Skin epidermis (tissue), 12 donors: ENCODE measurements at regions not wholly inside any gene's neighbourhood (a gene's known extent, or its start where the extent isn't known, plus 50 kb on each side); places are given as distances from the start of the nearest gene placed in this dataset.

Experiments used
- H3K27ac ChIP-seq, 21 experiments: fragments of 200-600 bp; sonication (generic) in 11 of 21; one replicate each; pipeline ENCODE4 v1.5.0; 2020; ENCODE audit warnings: mild to moderate bottlenecking in 3 of 21, inconsistent platforms in 2 of 21, moderate library complexity in 2 of 21
- H3K4me3 ChIP-seq, 7 experiments: fragments of 200-600 bp; sonication (generic) in 2 of 7; one replicate each; pipeline ENCODE4 v1.5.0; 2020; ENCODE audit warnings: inconsistent platforms in 2 of 7, mild to moderate bottlenecking in 2 of 7, moderate library complexity in 1 of 7

- no peak overlapping the region for H3K27ac ChIP-seq
- no peak overlapping the region for H3K4me3 ChIP-seq
Observed at GRCh38 chr15:39443659-39444219, 137.1 kb upstream of the THBS1 start.

- Histone ChIP-seq H3K27ac (no peak overlapping the region), H3K4me3 (no peak overlapping the region)
Observed at GRCh38 chr15:39444735-39445470, 136.0 kb upstream of the THBS1 start.

GRCh38 chr15:39445931-39446330 is 134.9 kb upstream of the THBS1 start:
- no peak overlapping the region for H3K27ac ChIP-seq

GRCh38 chr15:39447346-39447745 is 133.5 kb upstream of the THBS1 start:
- H3K4me3 ChIP-seq, result no peak overlapping the region

More at GRCh38 chr15:39445931-39446330, 134.9 kb upstream of the THBS1 start:
- no peak overlapping the region for H3K4me3 ChIP-seq

GRCh38 chr15:39447881-39448280 is 133.0 kb upstream of the THBS1 start:
- Histone ChIP-seq H3K4me3 (no peak overlapping the region), H3K27ac (no peak overlapping the region)

More at GRCh38 chr15:39447346-39447745, 133.5 kb upstream of the THBS1 start:
- no peak overlapping the region for H3K27ac ChIP-seq

- Histone ChIP-seq H3K27ac (no peak overlapping the region), H3K4me3 (no peak overlapping the region)
Observed at GRCh38 chr15:39448409-39448808, 132.5 kb upstream of the THBS1 start.

GRCh38 chr15:39451121-39451688 is 129.7 kb upstream of the THBS1 start:
- no peak overlapping the region for H3K4me3 ChIP-seq
- peak overlapping the region in 1 of 21 experiments; percentile 38 for H3K27ac ChIP-seq

GRCh38 chr15:39451871-39452270 is 129.0 kb upstream of the THBS1 start:
- no peak overlapping the region for H3K4me3 ChIP-seq
- peak overlapping the region in 1 of 21 experiments; percentile 38 for H3K27ac ChIP-seq

GRCh38 chr15:39453620-39454019 is 127.3 kb upstream of the THBS1 start:
- no peak overlapping the region for H3K4me3 ChIP-seq
- peak overlapping the region in 2 of 21 experiments; percentile 23 to 60 for H3K27ac ChIP-seq

GRCh38 chr15:39454189-39454986 is 126.5 kb upstream of the THBS1 start:
- Histone ChIP-seq H3K4me3 (no peak overlapping the region), H3K27ac (peak overlapping the region in 4 of 21 experiments; percentile 2 to 60 (median 36))

GRCh38 chr15:39455471-39455991 is 125.3 kb upstream of the THBS1 start:
- no peak overlapping the region for H3K4me3 ChIP-seq

GRCh38 chr15:39456159-39456558 is 124.7 kb upstream of the THBS1 start:
- Histone ChIP-seq H3K4me3 (no peak overlapping the region), H3K27ac (no peak overlapping the region)

More at GRCh38 chr15:39455471-39455991, 125.3 kb upstream of the THBS1 start:
- H3K27ac ChIP-seq, result peak overlapping the region in 3 of 21 experiments; percentile 2 to 47 (median 20)

- Histone ChIP-seq H3K27ac (no peak overlapping the region), H3K4me3 (no peak overlapping the region)
Observed at GRCh38 chr15:39456582-39457330, 124.1 kb upstream of the THBS1 start.

GRCh38 chr15:39458131-39458530 is 122.7 kb upstream of the THBS1 start:
- Histone ChIP-seq H3K4me3 (no peak overlapping the region), H3K27ac (no peak overlapping the region)

- Histone ChIP-seq H3K27ac (no peak overlapping the region), H3K4me3 (no peak overlapping the region)
Observed at GRCh38 chr15:39459548-39459947, 121.3 kb upstream of the THBS1 start.

GRCh38 chr15:39460748-39461147 is 120.1 kb upstream of the THBS1 start:
- Histone ChIP-seq H3K27ac (no peak overlapping the region), H3K4me3 (no peak overlapping the region)

GRCh38 chr15:39461536-39462130 is 119.2 kb upstream of the THBS1 start:
- H3K4me3 ChIP-seq, result no peak overlapping the region
- H3K27ac ChIP-seq, result peak overlapping the region in 1 of 21 experiments; percentile 7

GRCh38 chr15:39462691-39463090 is 118.2 kb upstream of the THBS1 start:
- Histone ChIP-seq H3K27ac (peak overlapping the region in 1 of 21 experiments; percentile 7), H3K4me3 (no peak overlapping the region)
